HG02943 (cell line): ENCODE measurements at regions not wholly inside any gene's neighbourhood (a gene's known extent, or its start where the extent isn't known, plus 50 kb on each side); places are given as distances from the start of the nearest gene placed in this dataset.

Source experiments
- ATAC-seq: cut with Tn5 transposase; IDR thresholded peaks from one replicate; pipeline ENCODE4 v1.9.1; 2021; ENCODE audit warnings: mild to moderate bottlenecking, low read depth, moderate library complexity; ENCODE audit not compliant: unreplicated experiment

DNA sequence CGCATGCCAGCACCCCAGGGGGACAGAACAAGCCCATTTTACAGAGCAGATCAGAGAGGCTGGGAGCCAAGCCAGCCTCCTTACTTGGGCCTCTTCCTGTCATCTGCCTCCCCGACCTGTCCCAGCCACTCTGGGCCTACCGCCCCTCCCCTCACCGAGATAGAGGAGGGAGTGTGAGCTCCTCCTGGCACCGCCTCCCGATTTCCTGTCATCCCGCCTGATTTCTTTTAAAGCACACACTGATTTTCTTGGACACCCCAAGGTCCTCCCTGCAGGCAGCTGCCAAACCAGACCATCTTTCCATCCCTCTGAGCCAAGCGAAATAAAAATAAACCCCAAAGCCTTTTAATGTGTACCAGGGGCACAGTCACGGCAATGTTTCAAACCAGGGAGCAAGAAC, 108.4 kb downstream of the RFLNA start:
- no peak for ATAC-seq

DNA sequence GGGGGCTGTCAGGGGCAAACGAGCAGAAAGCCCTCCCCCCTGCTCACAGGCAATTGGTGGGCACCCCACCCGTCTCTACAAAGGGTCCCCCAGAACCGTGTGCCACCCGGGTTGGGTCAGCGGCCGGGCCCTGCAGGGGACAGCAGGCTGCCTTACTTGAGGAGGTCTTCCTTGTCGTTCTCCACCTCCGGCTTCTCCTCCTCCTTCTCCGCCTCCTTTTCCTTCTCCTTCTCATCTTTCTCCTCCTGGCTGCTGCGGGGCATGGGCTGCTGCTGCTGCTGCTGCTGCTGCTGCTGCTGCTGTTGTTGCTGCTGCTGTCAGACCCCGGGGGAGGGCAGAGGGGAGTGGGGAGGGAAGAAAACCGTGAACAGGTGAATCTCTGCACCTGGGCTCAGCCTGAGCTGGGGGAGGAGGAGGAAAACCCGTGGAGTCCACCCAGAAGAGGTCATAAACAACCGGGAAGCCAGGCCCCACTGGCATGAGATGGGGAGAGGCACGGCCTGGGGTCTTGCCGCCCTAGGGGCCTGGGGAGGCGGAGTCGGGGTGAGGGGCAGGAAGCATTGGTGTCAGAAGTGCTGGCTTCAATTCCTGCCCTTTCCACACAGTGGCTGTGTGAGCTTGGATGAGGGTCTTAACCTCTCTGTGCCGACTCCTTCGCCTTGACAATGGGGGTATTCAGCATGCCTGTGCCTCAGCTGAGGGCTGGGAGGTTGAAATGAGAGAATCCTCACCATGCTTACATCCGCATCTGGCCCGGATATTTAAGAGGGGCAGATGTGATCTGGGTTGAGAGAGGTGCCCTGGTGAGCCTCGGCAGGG, 107.6 kb downstream of the RFLNA start:
- ATAC-seq, result no peak

DNA sequence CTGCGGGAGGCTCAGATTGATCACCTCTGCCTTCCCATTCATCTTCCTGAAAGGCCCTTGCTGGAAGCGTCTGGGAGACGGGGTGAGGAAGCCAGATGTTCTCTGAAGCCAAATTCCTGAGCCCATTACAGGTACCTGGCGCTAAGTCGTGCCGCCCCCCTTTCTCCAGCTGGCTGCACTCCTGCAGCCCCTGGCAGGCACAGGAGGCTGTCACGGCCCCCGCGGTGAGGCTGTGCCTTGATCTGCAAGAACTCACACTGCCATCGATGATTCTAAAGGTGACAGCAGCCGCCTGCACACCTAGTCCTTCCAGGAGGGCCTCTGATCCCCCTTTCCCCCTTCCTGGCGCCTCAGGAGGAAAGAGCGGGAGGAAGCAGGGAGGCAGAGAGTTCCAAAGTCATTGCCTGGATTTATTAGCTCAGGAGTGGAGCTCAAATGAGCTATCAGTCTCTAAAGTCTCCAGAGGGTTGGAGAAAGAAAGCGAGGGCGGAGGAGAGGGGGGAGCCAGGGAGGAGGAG, 106.9 kb downstream of the RFLNA start:
- ATAC-seq, result no peak

DNA sequence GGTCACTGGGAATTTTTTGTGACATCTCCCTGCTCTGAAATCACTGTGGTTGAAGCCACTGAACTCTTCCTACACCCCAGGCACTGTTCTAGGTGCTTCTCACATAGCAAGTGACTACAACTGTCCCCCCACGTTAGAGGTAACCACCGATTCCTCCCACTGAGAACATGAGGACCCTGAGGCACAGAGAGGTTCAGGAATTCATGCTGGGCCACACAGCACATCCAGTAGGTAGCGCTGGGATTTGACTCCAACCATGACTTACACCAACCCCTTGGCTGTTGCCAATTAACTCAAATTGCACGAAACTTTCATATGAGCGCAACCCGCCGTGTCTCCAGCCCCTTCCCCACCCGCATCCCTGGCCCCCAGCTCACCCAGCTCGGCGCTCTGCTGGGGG, 105.2 kb downstream of the RFLNA start:
- ATAC-seq, result no peak

DNA sequence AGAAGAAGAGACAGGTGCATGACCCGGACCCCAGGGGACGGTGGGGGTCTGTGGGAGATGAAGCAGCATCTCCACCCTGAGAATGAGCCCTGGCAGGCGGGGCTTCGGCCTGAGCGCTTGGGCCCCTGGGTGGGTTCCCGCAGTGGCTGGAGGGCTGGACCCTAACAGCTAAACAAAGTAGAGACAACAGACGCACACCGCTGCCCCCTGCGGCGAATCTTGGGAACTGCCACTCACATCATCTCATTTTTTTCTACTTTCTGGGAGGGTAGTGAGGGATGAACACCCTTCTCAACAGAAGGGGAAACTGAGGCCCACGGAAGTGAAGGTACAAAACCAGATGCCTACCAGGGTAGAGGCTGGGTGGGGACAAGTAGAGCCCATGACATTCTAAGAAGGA, 104.7 kb downstream of the RFLNA start:
- no peak for ATAC-seq

DNA sequence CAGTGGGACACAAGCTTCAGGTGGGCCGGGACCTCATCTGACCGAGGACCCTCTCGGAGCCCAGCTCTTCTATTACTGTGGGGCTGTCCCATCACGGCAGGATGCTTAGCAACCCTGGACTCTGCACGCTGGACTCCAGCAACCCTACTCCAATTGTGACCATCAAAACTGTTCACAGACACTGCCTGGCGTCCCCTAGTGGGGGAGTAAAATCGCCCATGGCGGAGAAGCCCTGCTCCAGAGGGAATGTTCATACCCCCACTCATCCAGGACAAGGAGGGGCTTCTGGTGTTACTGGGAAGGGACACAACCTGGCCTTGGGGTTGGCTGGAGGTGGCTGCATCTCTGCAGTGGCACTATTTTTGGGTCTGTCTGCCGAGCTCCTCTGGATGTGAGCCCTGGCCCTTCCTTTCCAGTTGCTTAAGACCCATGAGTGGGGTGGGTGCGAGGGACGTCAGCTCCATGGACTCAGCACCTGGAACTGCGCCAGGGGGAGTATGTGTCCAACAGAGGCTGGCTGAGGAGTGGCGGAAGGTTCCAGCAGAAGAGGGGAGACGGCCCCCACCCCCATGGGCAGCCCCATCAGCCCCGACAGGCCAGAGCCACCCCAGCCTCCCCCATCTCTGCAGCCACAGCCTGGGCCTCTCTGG, 103.8 kb downstream of the RFLNA start:
- ATAC-seq, result no peak

DNA sequence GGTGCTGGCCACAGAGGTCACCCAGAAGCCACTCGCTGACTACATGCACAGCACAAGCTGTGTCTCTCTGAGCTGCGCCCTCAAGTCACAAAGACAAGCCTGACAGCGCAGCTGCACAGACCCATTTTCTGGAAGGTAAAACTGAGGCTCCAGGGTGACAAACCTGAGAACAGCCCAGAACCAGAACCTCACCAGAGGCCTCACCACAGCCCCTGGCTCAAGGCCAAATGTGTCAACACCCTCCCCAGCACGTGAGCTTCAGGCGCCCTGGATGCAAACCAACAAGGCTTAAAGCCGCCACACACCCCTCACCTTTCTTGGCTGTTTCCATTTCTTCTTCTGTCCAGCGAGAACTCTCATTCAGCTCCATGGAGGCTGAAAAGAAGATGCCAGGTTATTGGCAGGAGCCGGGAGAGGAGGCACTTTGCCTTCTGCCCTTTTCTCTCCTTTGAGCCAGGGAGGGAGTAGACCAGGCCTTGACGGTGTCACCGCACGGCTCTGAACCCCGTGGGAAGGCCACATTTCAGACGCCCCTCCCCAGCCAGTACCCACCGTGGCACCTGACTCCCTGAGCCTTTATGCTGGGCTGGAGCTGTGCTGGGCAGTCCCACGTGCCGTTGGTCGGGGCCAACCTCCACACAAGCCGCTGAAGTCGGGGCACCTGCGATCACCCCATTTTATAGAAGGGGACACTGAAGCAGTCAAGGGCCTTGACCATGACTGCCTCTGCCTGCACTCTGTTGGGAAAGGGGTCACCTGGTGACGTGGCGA, 103.1 kb downstream of the RFLNA start:
- no peak for ATAC-seq

DNA sequence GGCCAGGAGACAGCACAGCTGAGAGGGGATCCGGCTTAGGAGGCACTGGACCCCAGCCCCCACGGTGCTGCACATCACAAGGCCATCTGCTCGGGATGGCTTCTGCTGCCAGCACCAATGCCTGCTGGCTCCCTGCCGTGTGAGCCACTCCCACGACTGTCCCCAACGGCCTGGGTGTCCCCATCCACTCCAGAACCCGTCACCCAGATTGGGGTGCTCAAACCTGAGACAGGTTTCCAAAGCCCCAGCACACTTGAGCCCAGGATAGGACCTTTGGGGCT, 102.4 kb downstream of the RFLNA start:
- ATAC-seq, result no peak

DNA sequence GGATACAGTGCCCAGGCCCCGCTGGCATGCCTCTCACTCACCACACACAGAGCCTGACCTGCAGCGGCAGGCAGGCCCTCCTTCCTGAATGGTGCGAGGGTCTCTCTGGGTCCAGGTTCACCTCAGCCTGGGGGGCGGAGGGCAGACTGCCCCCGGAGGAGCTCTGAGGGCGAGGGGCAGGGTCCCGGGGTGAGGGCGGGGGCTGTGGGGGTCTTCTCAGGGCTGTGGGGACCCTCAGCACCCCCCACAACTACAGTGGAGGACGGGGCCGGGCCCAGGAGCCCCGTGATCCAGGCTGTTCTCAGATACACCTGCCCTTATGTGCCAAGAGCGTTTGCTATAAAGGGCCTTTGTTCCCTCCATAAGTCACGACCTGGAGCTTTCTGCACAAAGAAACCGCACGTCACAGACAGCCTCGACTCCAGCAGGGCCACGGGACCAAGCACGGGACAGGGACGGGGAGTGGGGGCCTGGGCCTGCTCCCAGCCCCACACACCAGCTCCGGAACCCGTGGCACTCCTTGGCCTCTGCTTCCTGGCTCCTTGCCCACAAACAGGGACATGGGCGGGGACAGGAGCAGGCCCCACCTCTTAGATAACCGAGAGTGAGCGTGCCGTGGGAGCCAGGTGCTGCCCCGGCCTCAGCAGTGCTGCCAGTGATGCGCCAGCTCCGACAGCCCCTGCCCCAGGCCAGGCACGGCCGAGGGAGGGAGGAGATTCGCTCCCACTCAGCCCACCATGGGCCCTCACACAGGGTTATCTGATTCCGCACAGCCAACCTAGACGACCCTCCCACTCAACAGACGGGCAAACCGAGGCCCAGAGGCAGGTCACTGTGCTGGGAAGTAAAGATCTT, 101.9 kb downstream of the RFLNA start:
- no peak for ATAC-seq

DNA sequence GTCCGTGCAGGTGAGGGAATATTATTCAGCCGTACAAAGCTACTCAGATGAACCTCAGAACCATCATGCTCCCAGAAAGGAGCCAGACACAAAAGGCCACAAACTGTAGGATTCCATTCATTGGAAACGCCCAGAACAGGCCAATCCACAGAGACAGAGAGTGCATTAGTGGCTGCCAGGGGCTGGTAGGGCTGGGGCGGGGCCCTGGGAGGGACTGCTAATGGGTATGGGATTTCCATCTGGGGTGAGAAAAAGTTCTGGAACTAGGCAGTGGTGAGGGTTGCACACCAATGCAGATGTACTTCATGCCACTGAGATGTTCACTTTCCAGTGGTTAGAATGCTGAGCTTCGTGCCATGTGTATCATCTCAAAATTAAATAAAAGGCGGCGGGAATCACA, 101.1 kb downstream of the RFLNA start:
- no peak for ATAC-seq

DNA sequence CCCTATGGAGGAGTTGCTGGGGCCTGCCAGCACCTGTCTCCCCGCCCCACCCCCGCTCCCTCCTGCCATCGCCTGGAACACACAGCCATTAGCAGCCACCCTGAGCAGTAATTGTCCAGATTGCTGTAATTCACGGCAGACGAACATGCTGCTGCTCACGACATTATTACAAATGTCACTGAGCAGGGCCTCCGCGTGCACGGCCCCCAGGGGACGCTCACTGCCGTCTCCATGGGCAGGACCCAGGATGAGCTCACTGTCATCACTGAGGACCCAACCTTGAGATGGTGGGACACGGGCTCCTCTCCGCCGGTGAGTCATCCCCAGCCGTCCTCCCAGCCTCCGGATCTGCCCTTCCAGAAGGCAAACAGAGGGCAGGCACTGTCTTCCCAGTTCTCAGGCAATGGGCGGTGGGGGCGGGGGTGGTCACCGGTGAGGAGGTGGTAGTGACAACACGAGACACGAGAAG, 100.4 kb downstream of the RFLNA start:
- no peak for ATAC-seq

DNA sequence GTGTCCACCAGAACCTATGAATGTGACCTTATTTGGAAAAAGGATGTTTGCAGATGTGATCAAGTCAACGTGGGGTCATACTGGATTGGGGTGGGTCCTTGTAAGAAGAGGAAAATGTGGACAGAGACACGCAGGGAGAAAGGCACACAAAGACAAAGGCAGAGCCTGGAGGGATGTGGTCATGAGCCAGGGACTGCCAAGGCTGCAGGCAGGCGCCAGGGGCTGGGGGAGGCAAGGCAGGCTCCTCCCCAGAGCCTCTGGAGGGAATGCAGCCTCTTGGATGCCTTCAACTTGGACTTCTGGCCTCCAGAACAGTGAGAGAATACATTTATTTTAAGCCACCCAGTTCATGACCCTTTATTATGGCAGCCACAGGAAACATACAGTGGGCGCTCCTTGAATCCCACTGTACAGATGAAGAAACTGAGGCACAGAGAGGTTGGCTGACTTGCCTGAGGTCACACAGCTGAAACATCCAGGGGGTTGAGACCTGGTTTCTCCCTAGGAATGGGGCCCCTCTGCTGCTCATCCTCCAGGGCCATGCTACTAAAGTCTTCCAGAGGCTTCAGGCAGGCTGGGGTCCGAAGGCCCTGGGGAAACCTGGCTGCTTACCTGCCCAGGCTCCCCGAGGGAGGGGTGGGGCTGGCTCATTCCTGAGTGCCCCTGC, 99.7 kb downstream of the RFLNA start:
- no peak for ATAC-seq

DNA sequence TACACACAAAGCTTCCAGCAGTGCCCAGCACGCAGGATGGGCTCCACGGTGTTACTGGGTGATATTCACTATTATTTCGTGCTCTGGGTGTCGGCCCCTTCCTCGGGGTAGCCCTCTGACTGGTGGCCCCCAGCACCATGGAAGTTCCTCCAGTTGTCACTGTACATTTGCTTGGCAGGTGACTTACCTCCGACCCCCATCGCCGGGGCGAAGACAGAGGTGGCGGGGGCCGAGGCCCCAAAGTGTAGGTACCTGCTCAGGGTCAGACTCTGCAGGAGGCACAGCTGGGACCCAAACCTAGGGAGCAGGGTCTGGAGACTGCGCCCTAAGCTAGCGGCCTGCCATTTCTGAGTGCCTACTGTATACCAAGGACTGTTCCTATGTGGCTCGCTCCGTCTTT, 98.9 kb downstream of the RFLNA start:
- no peak for ATAC-seq

DNA sequence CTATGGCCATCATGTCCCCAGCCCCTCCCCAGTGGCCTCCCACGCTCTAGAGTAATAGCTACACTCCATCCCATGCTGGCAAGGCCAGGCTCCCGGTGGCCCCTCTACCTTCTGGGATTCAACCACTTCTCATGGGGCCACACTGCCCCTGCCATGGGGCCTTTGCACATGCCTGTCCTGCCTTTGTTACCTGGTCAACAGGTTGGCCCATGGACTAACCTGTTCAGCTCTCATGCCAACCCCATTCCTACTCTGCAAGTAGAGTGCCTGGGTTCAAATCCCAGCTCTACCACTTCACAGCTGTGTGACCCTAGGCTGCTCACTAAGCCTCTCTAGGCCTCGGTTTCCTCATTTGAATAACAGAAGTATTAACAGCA, 98.5 kb downstream of the RFLNA start:
- ATAC-seq, result no peak

DNA sequence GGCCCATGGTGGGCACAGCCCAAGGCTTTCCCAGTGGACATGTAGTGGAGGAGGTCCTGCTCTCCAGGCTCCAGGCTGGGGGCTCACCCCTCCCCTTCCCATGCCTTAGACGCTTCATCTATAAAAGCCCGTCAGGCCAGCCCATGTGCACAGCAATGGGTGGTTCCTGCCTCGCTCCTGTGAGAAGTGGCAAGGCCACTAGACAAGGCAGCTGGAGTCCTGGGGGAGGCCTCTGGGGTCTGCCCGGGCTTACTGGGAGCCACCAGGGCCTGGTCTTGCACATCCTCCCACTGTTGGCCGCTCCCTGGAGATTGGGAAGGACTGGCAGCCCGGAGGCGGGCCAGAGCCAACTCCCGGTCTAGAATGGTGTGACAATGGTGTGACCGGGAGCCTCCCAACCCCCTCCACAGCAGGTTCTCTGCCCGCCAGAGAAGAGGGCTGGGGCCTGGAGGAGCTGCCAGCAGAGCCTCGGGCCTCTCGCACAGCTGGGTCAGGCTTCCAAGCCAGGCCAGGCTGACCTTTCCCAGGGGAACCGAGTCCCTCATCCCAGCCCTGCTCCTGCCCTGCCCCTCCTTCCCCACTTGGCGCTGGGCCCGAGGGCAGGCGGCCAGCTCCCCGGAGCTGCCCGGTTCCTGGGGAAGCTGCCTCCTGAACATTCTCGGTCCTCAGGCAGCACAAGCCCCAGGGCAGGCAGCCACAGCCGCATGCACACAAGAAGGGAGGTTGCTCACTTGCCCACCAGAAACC, 97.9 kb downstream of the RFLNA start:
- ATAC-seq, result no peak

DNA sequence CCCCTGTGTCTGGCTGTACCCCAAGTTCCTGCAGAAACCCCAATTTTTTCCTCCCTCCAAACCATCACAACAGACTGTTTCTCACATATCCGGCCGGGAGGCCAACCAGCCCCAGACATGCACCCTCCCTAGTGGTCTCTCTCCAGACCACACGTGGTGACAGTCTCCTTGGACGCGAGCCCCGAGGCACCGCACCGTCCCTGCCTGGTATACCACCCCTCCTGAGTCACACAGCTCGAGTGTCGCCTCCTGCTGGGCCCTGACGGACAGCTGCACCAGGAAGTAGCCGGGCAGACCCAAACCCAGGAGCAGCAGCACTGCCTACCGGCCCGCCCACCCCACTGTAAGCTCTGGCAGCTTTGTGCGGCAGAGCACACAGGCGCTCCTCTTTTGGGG, 97.4 kb downstream of the RFLNA start:
- ATAC-seq, result no peak

DNA sequence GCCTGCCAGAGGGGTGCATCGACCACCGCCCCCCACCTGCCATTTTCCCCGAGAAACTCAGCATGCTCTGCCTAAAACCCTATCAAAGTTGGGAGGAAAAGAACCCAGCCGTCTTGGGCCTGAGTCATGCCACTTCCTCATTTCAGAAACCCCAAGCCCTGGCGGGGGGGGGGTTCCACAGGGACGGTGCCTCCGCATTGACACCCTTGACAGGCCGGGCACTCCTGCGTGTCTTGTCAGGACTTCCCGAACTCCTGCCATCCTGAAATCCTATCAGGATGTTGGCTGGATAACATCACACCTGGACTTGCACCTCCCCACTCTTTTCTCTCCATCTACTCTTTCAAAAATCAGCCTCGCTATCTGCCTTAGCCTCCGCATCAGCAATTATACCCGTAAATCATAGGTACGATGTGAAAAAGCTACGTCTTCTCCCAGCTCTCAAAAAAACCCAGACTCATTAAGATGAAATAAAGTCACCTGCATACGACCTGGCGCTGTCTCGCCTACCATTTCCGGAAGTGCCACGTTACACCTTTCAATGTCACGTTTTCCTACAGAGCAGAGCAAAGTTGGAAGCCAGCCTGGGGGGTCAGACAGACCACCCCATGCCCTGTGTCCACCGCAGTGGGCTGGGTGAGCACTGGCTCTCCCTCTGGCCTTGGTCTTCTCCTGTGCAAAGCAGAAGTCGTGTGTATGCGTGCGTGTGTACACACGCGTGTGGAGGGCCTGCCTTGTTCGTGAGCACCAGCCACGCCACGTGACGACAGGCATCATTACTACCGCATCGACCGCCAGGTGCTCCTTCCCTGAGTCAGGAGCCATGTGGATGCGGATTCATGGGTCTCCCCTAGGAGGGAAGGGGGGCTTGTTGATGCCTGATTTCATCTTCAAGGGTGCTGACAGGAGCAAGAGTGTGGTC, 96.7 kb downstream of the RFLNA start:
- no peak for ATAC-seq

DNA sequence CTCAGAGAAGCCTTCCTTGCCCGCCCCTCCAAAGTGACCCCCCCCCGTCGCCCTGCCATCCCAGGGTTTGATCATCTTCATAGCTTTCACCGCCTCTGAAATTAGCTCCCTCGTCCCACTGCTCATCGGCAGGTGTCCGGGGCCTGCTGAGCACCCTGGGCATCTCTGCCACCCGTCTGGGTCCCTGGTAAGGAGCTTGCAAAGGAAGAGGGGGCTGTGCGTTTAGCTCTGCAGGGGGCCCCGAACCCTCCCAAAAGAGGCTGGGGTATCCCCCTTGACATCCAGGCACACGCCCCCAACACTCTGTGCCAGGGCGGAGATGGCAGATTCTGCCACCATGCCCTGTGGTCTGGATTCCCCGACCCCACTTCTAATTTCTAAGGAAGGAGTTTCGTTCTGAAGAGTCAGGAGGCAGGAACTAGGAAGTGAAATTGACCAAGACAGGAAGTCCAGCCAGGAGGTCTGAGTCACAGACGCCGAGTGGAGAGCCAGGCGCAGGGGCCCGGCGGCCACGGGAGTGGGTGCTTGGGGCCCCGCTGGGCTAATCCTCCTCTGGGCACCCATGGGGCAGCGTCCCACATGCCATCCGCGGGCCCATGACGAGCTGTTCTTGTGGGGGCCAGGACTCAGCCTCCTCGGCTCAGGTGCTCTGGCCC, 95.7 kb downstream of the RFLNA start:
- no peak for ATAC-seq
